Transverse colon (tissue), 4 donors: ENCODE measurements at regions not wholly inside any gene's neighbourhood (a gene's known extent, or its start where the extent isn't known, plus 50 kb on each side); places are given as distances from the start of the nearest gene placed in this dataset.

Source experiments
- DNase-seq: peaks from one replicate; pipeline ENCODE4 v3.0.0-alpha.2; 2019
- H3K27ac ChIP-seq, 4 donors: fragments of 200-600 bp; sonication (generic); 2 replicates each; pipeline ENCODE4 v1.5.1; 2016 to 2018; ENCODE audit warnings: inconsistent platforms in 4 of 4
- H3K27me3 ChIP-seq: fragments of 200-600 bp; sonication (generic); 2 replicates; pipeline ENCODE4 v1.5.1; 2017; ENCODE audit warnings: inconsistent platforms
- H3K36me3 ChIP-seq, 4 donors: fragments of 200-600 bp; sonication (generic); 2 replicates each; pipeline ENCODE4 v1.5.1; 2017 to 2019; ENCODE audit warnings: inconsistent platforms in 4 of 4
- H3K4me1 ChIP-seq, 4 donors: fragments of 200-600 bp; sonication (generic); 2 replicates each; pipeline ENCODE4 v1.5.1; 2017 to 2020; ENCODE audit warnings: inconsistent platforms in 4 of 4
- H3K4me3 ChIP-seq, 4 donors: fragments of 200-600 bp; sonication (generic); 1 replicate in 1 of 4; 2 replicates in 3 of 4; pipeline versions ENCODE4 v1.5.1 to v1.6.1; 2017 to 2019; ENCODE audit warnings: inconsistent platforms in 4 of 4
- H3K9me3 ChIP-seq, 2 donors: fragments of 200-600 bp; sonication (generic); 2 replicates each; pipeline ENCODE4 v1.5.1; 2017 to 2019; ENCODE audit warnings: inconsistent platforms in 2 of 2
- EP300 ChIP-seq: sonication (generic); formaldehyde crosslinking; IDR thresholded peaks from one replicate; pipeline ENCODE4 v1.6.1; 2017; ENCODE audit warnings: antibody characterized with exemption, low read depth
- POLR2A ChIP-seq: fragments of 450-650 bp; IDR thresholded peaks from one replicate; pipeline ENCODE4 v1.6.1; 2016; ENCODE audit warnings: antibody characterized with exemption, mild to moderate bottlenecking, moderate library complexity
- POLR2AphosphoS5 ChIP-seq, 3 donors: sonication (generic); formaldehyde crosslinking; IDR thresholded peaks; one replicate each; pipeline ENCODE4 v1.6.1; 2016; ENCODE audit warnings: antibody characterized with exemption in 3 of 3
- WGBS, 2 donors: methylation state at CpG; one replicate each; pipeline ENCODE4 v1.1.5; 2018; ENCODE audit warnings: low coverage in 1 of 2; 5-methylcytosine and 5-hydroxymethylcytosine counted together
- in situ Hi-C, 4 donors: fragments of 200-750 bp; cut with MboI; loops; one replicate each; pipeline versions ENCODE4 v1.15.0 to v1.15.1; 2017; ENCODE audit warnings: low sequenced_read_pairs in 3 of 4, low pct_ligation_motif_present in 1 of 4, low pct_unique_long_range_greater_than_20kb in 1 of 4
- intact Hi-C: fragments of 100-400 bp; cut with DNase I; formaldehyde crosslinking; loops from one replicate; pipeline ENCODE4 v1.15.1; 2023; ENCODE audit warnings: low total_unique reads
- TF ChIP-seq, protein P1 (sequence below), 5 experiments: fragments of 200-600 bp in 3 of 5; fragments of 450-650 bp in 2 of 5; sonication (generic) in 3 of 5; IDR thresholded peaks; 1 replicate in 2 of 5; 2 replicates in 3 of 5; pipeline ENCODE4 v1.5.1; 2016 to 2017; ENCODE audit warnings: antibody characterized with exemption in 5 of 5, inconsistent platforms in 3 of 5, mild to moderate bottlenecking in 2 of 5, moderate library complexity in 1 of 5

GRCh38 chr5:142427015-142427364 lies 102.2 kb upstream of the SPRY4 start:
- Histone ChIP-seq H3K4me3 (no peak overlapping the region), H3K27ac (peak overlapping the region in 3 of 4 donors; percentile 22 to 58 (median 36)), H3K27me3 (no peaks in the 10 kb centered on the region), H3K9me3 (no peaks in the 10 kb centered on the region), H3K36me3 (no peaks in the 10 kb centered on the region), H3K4me1 (peaks cover 0 to 18% (median 0%) of the 10 kb centered on the region in 4 donors)
- intact Hi-C loops (no loop called here), in situ Hi-C loops (no loop called here)
- no peak for TF ChIP-seq POLR2AphosphoS5 (IDR thresholded peaks at IDR 0.05)
- TF ChIP-seq, protein P1, sequence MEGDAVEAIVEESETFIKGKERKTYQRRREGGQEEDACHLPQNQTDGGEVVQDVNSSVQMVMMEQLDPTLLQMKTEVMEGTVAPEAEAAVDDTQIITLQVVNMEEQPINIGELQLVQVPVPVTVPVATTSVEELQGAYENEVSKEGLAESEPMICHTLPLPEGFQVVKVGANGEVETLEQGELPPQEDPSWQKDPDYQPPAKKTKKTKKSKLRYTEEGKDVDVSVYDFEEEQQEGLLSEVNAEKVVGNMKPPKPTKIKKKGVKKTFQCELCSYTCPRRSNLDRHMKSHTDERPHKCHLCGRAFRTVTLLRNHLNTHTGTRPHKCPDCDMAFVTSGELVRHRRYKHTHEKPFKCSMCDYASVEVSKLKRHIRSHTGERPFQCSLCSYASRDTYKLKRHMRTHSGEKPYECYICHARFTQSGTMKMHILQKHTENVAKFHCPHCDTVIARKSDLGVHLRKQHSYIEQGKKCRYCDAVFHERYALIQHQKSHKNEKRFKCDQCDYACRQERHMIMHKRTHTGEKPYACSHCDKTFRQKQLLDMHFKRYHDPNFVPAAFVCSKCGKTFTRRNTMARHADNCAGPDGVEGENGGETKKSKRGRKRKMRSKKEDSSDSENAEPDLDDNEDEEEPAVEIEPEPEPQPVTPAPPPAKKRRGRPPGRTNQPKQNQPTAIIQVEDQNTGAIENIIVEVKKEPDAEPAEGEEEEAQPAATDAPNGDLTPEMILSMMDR (IDR thresholded peaks at IDR 0.05): no peak
- TF ChIP-seq POLR2A: no peak
- no peak for TF ChIP-seq EP300
- WGBS, 2 donors: 76% methylated on average over 7 of the region's 7 CpGs; no CpG with 5 or more reads in 1 of the 2 donors
- DNase-seq: no peak

- 65 to 76% methylated on average over 15 to 17 of the region's 17 CpGs for WGBS, 2 donors
- intact Hi-C loops: no loop called here
- no peak overlapping the region for H3K4me3 ChIP-seq
- H3K4me1 ChIP-seq: peaks cover 0 to 22% (median 2%) of the 10 kb centered on the region in 4 donors
- TF ChIP-seq POLR2A (no peak), POLR2AphosphoS5 (IDR thresholded peaks at IDR 0.05) (no peak), EP300 (no peak)
- TF ChIP-seq, protein P1 (IDR thresholded peaks at IDR 0.05): no peak
- H3K9me3 ChIP-seq: no peaks in the 10 kb centered on the region
- peak overlapping the region in 3 of 4 donors; percentile 22 to 58 (median 36) for H3K27ac ChIP-seq
- DNase-seq: peak; percentile 42
- in situ Hi-C loops: no loop called here
- no peaks in the 10 kb centered on the region for H3K27me3 ChIP-seq
- H3K36me3 ChIP-seq: no peaks in the 10 kb centered on the region
Observed at GRCh38 chr5:142426129-142427014, 101.6 kb upstream of the SPRY4 start.

- intact Hi-C loops (no loop called here), in situ Hi-C loops (no loop called here)
- DNase-seq: no peak
- no peak for TF ChIP-seq EP300
- TF ChIP-seq, protein P1 (IDR thresholded peaks at IDR 0.05): no peak
- TF ChIP-seq POLR2AphosphoS5 (IDR thresholded peaks at IDR 0.05): no peak
- no peak for TF ChIP-seq POLR2A
- Histone ChIP-seq H3K9me3 (no peaks in the 10 kb centered on the region), H3K36me3 (no peaks in the 10 kb centered on the region), H3K4me3 (no peak overlapping the region), H3K4me1 (peaks cover 0 to 31% (median 3%) of the 10 kb centered on the region in 4 donors), H3K27ac (peak overlapping the region in 2 of 4 donors; percentile 22 to 58), H3K27me3 (no peaks in the 10 kb centered on the region)
- WGBS, 2 donors: 83 to 84% methylated on average over 4 to 7 of the region's 7 CpGs
Observed at GRCh38 chr5:142425286-142426065, 100.7 kb upstream of the SPRY4 start.

GRCh38 chr5:142422429-142422828 lies 97.6 kb upstream of the SPRY4 start:
- Histone ChIP-seq H3K4me1 (peaks cover 0 to 25% (median 4%) of the 10 kb centered on the region in 4 donors), H3K27me3 (no peaks in the 10 kb centered on the region), H3K36me3 (no peaks in the 10 kb centered on the region), H3K9me3 (no peaks in the 10 kb centered on the region), H3K4me3 (no peak overlapping the region), H3K27ac (no peak overlapping the region)
- intact Hi-C loops (no loop called here), in situ Hi-C loops (no loop called here)
- TF ChIP-seq EP300 (no peak), POLR2AphosphoS5 (IDR thresholded peaks at IDR 0.05) (no peak), POLR2A (no peak)
- TF ChIP-seq, protein P1 (IDR thresholded peaks at IDR 0.05): no peak
- DNase-seq: no peak
